HCT116 (cell line): ENCODE measurements at regions not wholly inside any gene's neighbourhood (a gene's known extent, or its start where the extent isn't known, plus 50 kb on each side); places are given as distances from the start of the nearest gene placed in this dataset.

Experiments
- ATAC-seq: fragments of 200-7000 bp; cut with Tn5 transposase; 2 replicates; pipeline ENCODE4 v1.9.1; 2020; ENCODE audit warnings: mild to moderate bottlenecking, moderate library complexity
- BruUV-seq: library from RNA; stranded (reverse); fragments of 400-500 nt; replicated peaks from 2 replicates; lab custom pipeline; 2021; lab: Mats Ljungman, UMichigan
- CTCF ChIA-PET: fragments of 300-600 bp; sonication (Branson Sonifier 250); formaldehyde crosslinking; loops from one replicate; lab custom pipeline; 2021; ENCODE audit warnings: antibody characterized with exemption; lab: Charles Lee
- POLR2A ChIA-PET: fragments of 300-600, 350-600 bp; sonication (Branson Sonifier 250); formaldehyde crosslinking; loops from one replicate; lab custom pipeline; 2021; ENCODE audit warnings: antibody characterized with exemption; lab: Charles Lee
- RAD21 ChIA-PET, 2 experiments: fragments of 300-600 bp; sonication (Branson Sonifier 250); formaldehyde crosslinking; loops; one replicate each; lab custom pipeline; 2023; ENCODE audit warnings: low total read pairs in 2 of 2; ENCODE audit not compliant: uncharacterized antibody in 2 of 2, unreplicated experiment in 2 of 2, low non-redundant PET in 1 of 2; lab: Charles Lee
- DNase-seq: peaks from one replicate; pipeline ENCODE4 v3.0.0-alpha.2; 2010; ENCODE audit warnings: low read depth, low spot score
- H2AFZ ChIP-seq: fragments of 200-600 bp; shearing (Covaris generic), sonication (generic); 2 replicates; pipeline ENCODE4 v1.6.1; 2017; ENCODE audit warnings: low read depth, mixed run types, mixed read lengths, antibody characterized with exemption, low read length; ENCODE audit not compliant: poor library complexity, severe bottlenecking
- H3K27ac ChIP-seq: 2 replicates; pipeline ENCODE4 v1.5.1; 2012; ENCODE audit warnings: low read depth, low read length
- H3K27me3 ChIP-seq: fragments of 200-600 bp; sonication (generic); 2 replicates; pipeline ENCODE4 v1.6.1; 2016; ENCODE audit warnings: mixed run types, low read length, mixed read lengths; ENCODE audit not compliant: insufficient read depth
- H3K36me3 ChIP-seq, 2 experiments: fragments of 200-500 bp in 1 of 2; fragments of 200-600 bp in 1 of 2; sonication (Bioruptor generic) in 1 of 2; sonication (generic) in 1 of 2; 2 replicates each; pipeline versions ENCODE4 v1.5.1 to v1.6.1; 2014 to 2016; ENCODE audit warnings: low read length in 2 of 2, inconsistent platforms in 1 of 2, mixed read lengths in 1 of 2, mixed run types in 1 of 2; ENCODE audit not compliant: insufficient read depth in 2 of 2, control insufficient read depth in 1 of 2
- H3K4me1 ChIP-seq, 2 experiments: fragments of 200-600 bp in 1 of 2; sonication (generic) in 1 of 2; 2 replicates each; pipeline versions ENCODE4 v1.5.1 to v1.6.1; 2012 to 2017; ENCODE audit warnings: low read length in 2 of 2, inconsistent platforms in 1 of 2, mild to moderate bottlenecking in 1 of 2, mixed read lengths in 1 of 2, mixed run types in 1 of 2, moderate library complexity in 1 of 2; ENCODE audit not compliant: insufficient read depth in 2 of 2, control insufficient read depth in 1 of 2
- H3K4me2 ChIP-seq: fragments of 200-600 bp; sonication (generic); 2 replicates; pipeline ENCODE4 v1.6.1; 2017; ENCODE audit warnings: mixed run types, low read length, mixed read lengths
- H3K4me3 ChIP-seq, 2 experiments: fragments of 200-600 bp in 1 of 2; sonication (generic) in 1 of 2; replicated peaks in 1 of 2; 2 replicates each; pipeline ENCODE4 v1.5.1; 2011 to 2016; ENCODE audit warnings: low read length in 2 of 2, control low read depth in 1 of 2, low read depth in 1 of 2, mild to moderate bottlenecking in 1 of 2, mixed read lengths in 1 of 2, mixed run types in 1 of 2
- H3K79me2 ChIP-seq: fragments of 200-600 bp; sonication (generic); 2 replicates; pipeline ENCODE4 v1.6.1; 2017; ENCODE audit warnings: mild to moderate bottlenecking, mixed run types, low read length, moderate library complexity, mixed read lengths; ENCODE audit not compliant: insufficient read depth
- H3K9ac ChIP-seq: fragments of 200-600 bp; sonication (generic); 2 replicates; pipeline ENCODE4 v1.6.1; 2016; ENCODE audit warnings: low read length, mixed read lengths
- H3K9me2 ChIP-seq: fragments of 200-600 bp; sonication (generic), shearing (Covaris generic); 2 replicates; pipeline ENCODE4 v1.6.1; 2017; ENCODE audit warnings: mixed run types, mild to moderate bottlenecking, moderate library complexity; ENCODE audit not compliant: insufficient read depth
- H3K9me3 ChIP-seq, 2 experiments: fragments of 200-500 bp in 1 of 2; fragments of 200-600 bp in 1 of 2; sonication (Bioruptor generic) in 1 of 2; sonication (generic) in 1 of 2; 2 replicates each; pipeline ENCODE4 v1.6.1; 2014 to 2017; ENCODE audit warnings: low read length in 2 of 2, mixed read lengths in 2 of 2, inconsistent platforms in 1 of 2, low read depth in 1 of 2, mild to moderate bottlenecking in 1 of 2, mixed run types in 1 of 2, moderate library complexity in 1 of 2; ENCODE audit not compliant: control insufficient read depth in 1 of 2, insufficient read depth in 1 of 2
- H4K20me1 ChIP-seq: fragments of 200-600 bp; sonication (generic), shearing (Covaris generic); 2 replicates; pipeline ENCODE4 v1.6.1; 2017; ENCODE audit warnings: mixed run types, mild to moderate bottlenecking, moderate library complexity; ENCODE audit not compliant: insufficient read depth
- CBX3 ChIP-seq: IDR thresholded peaks from 2 replicates; pipeline ENCODE4 v1.6.1; 2012; ENCODE audit warnings: low read depth
- CEBPB ChIP-seq: IDR thresholded peaks from 2 replicates; pipeline ENCODE4 v1.6.1; 2012; ENCODE audit warnings: low read depth
- EGR1 ChIP-seq: IDR thresholded peaks from 2 replicates; pipeline ENCODE4 v1.6.1; 2012; ENCODE audit warnings: low read depth
- ELF1 ChIP-seq: IDR thresholded peaks from 2 replicates; pipeline ENCODE4 v1.6.1; 2012; ENCODE audit warnings: low read depth, borderline replicate concordance
- EZH2 ChIP-seq: fragments of 200-600 bp; sonication (generic); IDR thresholded peaks from 2 replicates; pipeline ENCODE4 v1.6.1; 2017; ENCODE audit warnings: antibody characterized with exemption, mixed run types
- EZH2phosphoT487 ChIP-seq: fragments of 200-600 bp; IDR thresholded peaks from 2 replicates; pipeline ENCODE4 v1.6.1; 2018; ENCODE audit warnings: antibody characterized with exemption, borderline replicate concordance
- FOSL1 ChIP-seq: IDR thresholded peaks from 2 replicates; pipeline ENCODE4 v1.6.1; 2012; ENCODE audit warnings: low read depth
- JUND ChIP-seq: IDR thresholded peaks from 2 replicates; pipeline ENCODE4 v1.6.1; 2012
- POLR2A ChIP-seq: IDR thresholded peaks from 2 replicates; pipeline ENCODE4 v1.7.0; 2011; ENCODE audit warnings: borderline replicate concordance; ENCODE audit not compliant: insufficient read depth, insufficient read length; ENCODE audit errors: extremely low read depth
- POLR2AphosphoS5 ChIP-seq: IDR thresholded peaks from 2 replicates; pipeline ENCODE4 v1.6.1; 2011; ENCODE audit warnings: mild to moderate bottlenecking, low read depth, low read length, moderate library complexity
- RAD21 ChIP-seq: IDR thresholded peaks from 2 replicates; pipeline ENCODE4 v1.6.1; 2012; ENCODE audit warnings: low read depth, mild to moderate bottlenecking
- REST ChIP-seq: IDR thresholded peaks from 2 replicates; pipeline ENCODE4 v1.6.1; 2012; ENCODE audit warnings: low read depth
- SIN3A ChIP-seq: IDR thresholded peaks from 2 replicates; pipeline ENCODE4 v1.6.1; 2012; ENCODE audit warnings: low read depth
- SP1 ChIP-seq: IDR thresholded peaks from 2 replicates; pipeline ENCODE4 v1.6.1; 2012; ENCODE audit warnings: low read depth
- SRF ChIP-seq: IDR thresholded peaks from 2 replicates; pipeline ENCODE4 v1.6.1; 2012; ENCODE audit warnings: low read depth
- TCF7L2 ChIP-seq: IDR thresholded peaks from 2 replicates; pipeline ENCODE4 v1.7.0; 2011; ENCODE audit warnings: borderline replicate concordance, inconsistent platforms; ENCODE audit not compliant: insufficient read depth, insufficient read length; ENCODE audit errors: extremely low read depth
- YY1 ChIP-seq: IDR thresholded peaks from 2 replicates; pipeline ENCODE4 v1.6.1; 2011; ENCODE audit warnings: low read length, low read depth, moderate library complexity, mild to moderate bottlenecking; ENCODE audit not compliant: insufficient replicate concordance; ENCODE audit errors: extremely low read depth
- ZNF274 ChIP-seq: fragments of 200-500 bp; sonication (Bioruptor generic); IDR thresholded peaks from 2 replicates; pipeline ENCODE4 v1.6.1; 2014; ENCODE audit warnings: mild to moderate bottlenecking, low read depth, low read length, inconsistent platforms
- intact Hi-C: fragments of 100-400 bp; cut with micrococcal nuclease; formaldehyde crosslinking; loops from 2 replicates; pipeline ENCODE4 v1.10.0; 2022
- TF ChIP-seq, protein P1 (sequence below): IDR thresholded peaks from 2 replicates; pipeline ENCODE4 v1.6.1; 2011; ENCODE audit warnings: mild to moderate bottlenecking, low read length, moderate library complexity; ENCODE audit not compliant: insufficient replicate concordance; ENCODE audit errors: extremely low read depth
- TF ChIP-seq, protein P2 (sequence below): IDR thresholded peaks from 2 replicates; pipeline ENCODE4 v1.6.1; 2012

- intact Hi-C loops, result no loop called here
- Histone ChIP-seq H3K4me3 (no peak overlapping the region), H3K27me3 (no peaks in the 10 kb centered on the region), H3K4me2 (no peak overlapping the region), H3K9me3 (no peaks in the 10 kb centered on the region), H4K20me1 (no peaks in the 10 kb centered on the region), H2AFZ (no peak overlapping the region), H3K9me2 (no peaks in the 10 kb centered on the region), H3K36me3 (no peaks in the 10 kb centered on the region), H3K27ac (no peak overlapping the region), H3K9ac (no peak overlapping the region), H3K79me2 (no peaks in the 10 kb centered on the region), H3K4me1 (no peaks in the 10 kb centered on the region)
- POLR2A ChIA-PET, result no interaction called here
- CTCF ChIA-PET, result no interaction called here
- ATAC-seq (no peak), DNase-seq (no peak)
- RAD21 ChIA-PET, result no interaction called here
- TF ChIP-seq ZNF274 (no peak), ELF1 (no peak), SRF (no peak), RAD21 (no peak), YY1 (no peak), POLR2AphosphoS5 (no peak), EGR1 (no peak), CEBPB (no peak), SIN3A (no peak), FOSL1 (no peak), REST (no peak), EZH2phosphoT487 (no peak), JUND (no peak), POLR2A (no peak), SP1 (no peak), TCF7L2 (no peak), CBX3 (no peak), EZH2 (no peak)
- TF ChIP-seq, protein P1, sequence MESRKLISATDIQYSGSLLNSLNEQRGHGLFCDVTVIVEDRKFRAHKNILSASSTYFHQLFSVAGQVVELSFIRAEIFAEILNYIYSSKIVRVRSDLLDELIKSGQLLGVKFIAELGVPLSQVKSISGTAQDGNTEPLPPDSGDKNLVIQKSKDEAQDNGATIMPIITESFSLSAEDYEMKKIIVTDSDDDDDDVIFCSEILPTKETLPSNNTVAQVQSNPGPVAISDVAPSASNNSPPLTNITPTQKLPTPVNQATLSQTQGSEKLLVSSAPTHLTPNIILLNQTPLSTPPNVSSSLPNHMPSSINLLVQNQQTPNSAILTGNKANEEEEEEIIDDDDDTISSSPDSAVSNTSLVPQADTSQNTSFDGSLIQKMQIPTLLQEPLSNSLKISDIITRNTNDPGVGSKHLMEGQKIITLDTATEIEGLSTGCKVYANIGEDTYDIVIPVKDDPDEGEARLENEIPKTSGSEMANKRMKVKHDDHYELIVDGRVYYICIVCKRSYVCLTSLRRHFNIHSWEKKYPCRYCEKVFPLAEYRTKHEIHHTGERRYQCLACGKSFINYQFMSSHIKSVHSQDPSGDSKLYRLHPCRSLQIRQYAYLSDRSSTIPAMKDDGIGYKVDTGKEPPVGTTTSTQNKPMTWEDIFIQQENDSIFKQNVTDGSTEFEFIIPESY, result no peak
- TF ChIP-seq, protein P2, sequence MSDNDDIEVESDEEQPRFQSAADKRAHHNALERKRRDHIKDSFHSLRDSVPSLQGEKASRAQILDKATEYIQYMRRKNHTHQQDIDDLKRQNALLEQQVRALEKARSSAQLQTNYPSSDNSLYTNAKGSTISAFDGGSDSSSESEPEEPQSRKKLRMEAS, result no peak
- BruUV-seq, result no TSS peak
Measured at GRCh38 chr13:67402546-67402945, 172.4 kb upstream of the PCDH9 start.
